Muscle layer of colon (tissue), 2 donors: ENCODE measurements at regions not wholly inside any gene's neighbourhood (a gene's known extent, or its start where the extent isn't known, plus 50 kb on each side); places are given as distances from the start of the nearest gene placed in this dataset.

Experiments used
- H3K27ac ChIP-seq: one replicate; pipeline ENCODE4 v1.7.0; 2013; ENCODE audit warnings: low read depth, mild to moderate bottlenecking, low read length, moderate library complexity
- H3K27me3 ChIP-seq, 2 donors: one replicate each; pipeline ENCODE4 v1.7.0; 2013; ENCODE audit warnings: low read length in 2 of 2, mild to moderate bottlenecking in 2 of 2; ENCODE audit not compliant: insufficient read depth in 2 of 2, control insufficient read depth in 1 of 2
- H3K36me3 ChIP-seq: one replicate; pipeline ENCODE4 v1.7.0; 2013; ENCODE audit warnings: mild to moderate bottlenecking, low read length; ENCODE audit not compliant: insufficient read depth
- H3K4me1 ChIP-seq: one replicate; pipeline ENCODE4 v1.7.0; 2013; ENCODE audit warnings: mild to moderate bottlenecking, low read length; ENCODE audit not compliant: insufficient read depth
- H3K4me3 ChIP-seq, 2 donors: one replicate each; pipeline ENCODE4 v1.7.0; 2013; ENCODE audit warnings: low read length in 2 of 2, low read depth in 1 of 2, mild to moderate bottlenecking in 1 of 2, moderate library complexity in 1 of 2
- H3K9ac ChIP-seq: one replicate; pipeline ENCODE4 v1.7.0; 2013; ENCODE audit warnings: low read length
- H3K9me3 ChIP-seq: one replicate; pipeline ENCODE4 v1.7.0; 2013; ENCODE audit warnings: mild to moderate bottlenecking, low read length
- donor health status: abdominal sarcoma.
- donor health status: Adenocarcinoma of cecum.

DNA sequence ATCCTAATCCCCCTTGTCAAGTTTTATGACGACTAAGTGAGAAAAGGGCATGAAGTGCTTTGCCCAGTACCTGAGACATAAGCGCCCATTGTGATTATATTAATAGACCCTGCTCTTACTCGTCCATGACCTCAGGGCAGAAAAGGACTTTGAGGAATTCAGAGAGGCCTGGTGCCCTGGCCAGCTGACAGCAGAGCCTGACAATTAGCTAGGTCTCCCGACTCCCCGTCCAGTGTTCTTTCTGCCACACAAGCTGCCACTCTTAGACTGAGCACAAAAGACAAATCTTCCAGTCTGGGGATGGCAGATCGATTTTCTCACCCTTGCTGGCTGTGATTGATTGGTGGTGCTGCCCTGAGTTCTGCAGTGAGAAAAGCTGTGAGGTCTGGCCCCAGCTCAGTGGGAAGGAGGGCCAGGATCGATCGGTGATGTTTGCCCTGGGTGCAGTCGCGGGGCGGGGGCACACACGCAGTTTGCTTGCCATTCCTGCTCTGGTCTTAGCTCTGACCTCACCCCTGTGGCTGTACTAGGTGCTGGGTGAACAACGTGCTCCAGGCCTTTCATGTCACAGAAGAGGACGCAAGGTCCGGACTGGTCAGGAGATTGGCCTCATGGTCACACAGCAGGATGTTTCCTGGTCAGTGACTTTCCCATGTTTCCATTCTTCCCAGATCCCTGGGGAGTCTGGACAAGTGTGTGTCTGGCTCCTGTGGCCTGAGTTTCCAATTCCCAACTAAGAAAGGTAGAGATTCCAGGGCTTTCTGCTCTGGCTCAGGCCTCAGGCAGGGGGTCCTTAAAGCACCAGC is 67.4 kb upstream of the TLE3 start:
- H3K9ac ChIP-seq, result no peak overlapping the region
- H3K4me1 ChIP-seq, result peaks cover 36% of the 10 kb centered on the region
- H3K27me3 ChIP-seq, result no peaks in the 10 kb centered on the region
- H3K36me3 ChIP-seq, result no peaks in the 10 kb centered on the region
- H3K27ac ChIP-seq, result peak overlapping the region; percentile 2
- H3K4me3 ChIP-seq, result no peak overlapping the region
- no peaks in the 10 kb centered on the region for H3K9me3 ChIP-seq

GRCh38 chr15:70164156-70164900 is 66.6 kb upstream of the TLE3 start:
- no peak overlapping the region for H3K4me3 ChIP-seq
- no peak overlapping the region for H3K27ac ChIP-seq
- H3K4me1 ChIP-seq, result peaks cover 36% of the 10 kb centered on the region

DNA sequence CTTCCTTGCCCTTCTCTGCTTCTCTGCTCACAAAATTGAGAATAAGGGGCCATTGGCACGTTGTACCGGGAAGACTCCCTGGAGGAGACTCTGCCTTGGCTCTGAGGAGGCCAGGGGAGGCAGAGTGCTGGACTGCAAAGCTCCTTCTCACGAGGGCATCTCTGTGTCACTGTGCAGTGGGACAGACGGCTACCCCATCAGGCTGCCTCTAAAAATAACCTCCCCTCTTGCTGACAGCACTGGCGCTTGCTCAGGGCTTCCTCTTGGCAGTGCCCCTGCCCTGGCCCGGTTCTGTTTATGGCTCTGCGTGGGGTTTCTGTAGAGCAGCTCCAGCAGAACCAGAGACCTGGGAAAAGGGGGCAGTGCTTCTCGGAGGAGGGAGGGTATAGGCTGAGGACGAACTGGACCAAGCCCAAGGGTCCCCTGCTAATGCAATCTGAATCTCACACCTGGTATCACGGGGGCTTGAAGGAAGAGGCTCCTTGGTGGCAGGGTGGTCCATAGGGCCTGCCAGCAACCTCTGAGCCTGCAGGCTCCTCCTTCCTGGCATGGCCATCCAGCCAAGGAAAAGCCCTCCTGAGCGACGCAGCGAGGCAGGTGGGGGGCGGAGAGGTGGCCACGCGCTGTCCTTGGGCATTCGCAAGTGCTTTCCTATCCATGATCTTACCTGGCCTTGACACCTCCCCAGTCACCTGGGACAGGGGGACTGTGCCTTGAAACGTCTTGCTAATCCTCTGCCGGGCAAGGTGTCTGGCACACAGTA is 63.3 kb upstream of the TLE3 start:
- no peak overlapping the region for H3K27ac ChIP-seq
- H3K9ac ChIP-seq, result no peak overlapping the region
- H3K9me3 ChIP-seq, result no peaks in the 10 kb centered on the region
- no peaks in the 10 kb centered on the region for H3K36me3 ChIP-seq
- no peaks in the 10 kb centered on the region for H3K27me3 ChIP-seq
- H3K4me3 ChIP-seq, result no peak overlapping the region
- H3K4me1 ChIP-seq, result peaks cover 42% of the 10 kb centered on the region

More at GRCh38 chr15:70164156-70164900, 66.6 kb upstream of the TLE3 start:
- Histone ChIP-seq H3K27me3 (no peaks in the 10 kb centered on the region), H3K9ac (no peak overlapping the region), H3K9me3 (no peaks in the 10 kb centered on the region), H3K36me3 (no peaks in the 10 kb centered on the region)

GRCh38 chr15:70160267-70160666 is 62.5 kb upstream of the TLE3 start:
- Histone ChIP-seq H3K27ac (no peak overlapping the region), H3K9me3 (no peaks in the 10 kb centered on the region), H3K4me1 (peaks cover 42% of the 10 kb centered on the region), H3K9ac (no peak overlapping the region), H3K36me3 (no peaks in the 10 kb centered on the region), H3K27me3 (no peaks in the 10 kb centered on the region), H3K4me3 (no peak overlapping the region)

GRCh38 chr15:70159713-70160009 is 61.9 kb upstream of the TLE3 start:
- Histone ChIP-seq H3K27me3 (no peaks in the 10 kb centered on the region), H3K9ac (no peak overlapping the region), H3K4me1 (peaks cover 42% of the 10 kb centered on the region), H3K4me3 (no peak overlapping the region), H3K27ac (no peak overlapping the region), H3K36me3 (no peaks in the 10 kb centered on the region), H3K9me3 (no peaks in the 10 kb centered on the region)

- no peak overlapping the region for H3K4me3 ChIP-seq
- H3K9ac ChIP-seq, result no peak overlapping the region
- no peaks in the 10 kb centered on the region for H3K27me3 ChIP-seq
- no peak overlapping the region for H3K27ac ChIP-seq
- peaks cover 46% of the 10 kb centered on the region for H3K4me1 ChIP-seq
- H3K36me3 ChIP-seq, result no peaks in the 10 kb centered on the region
- no peaks in the 10 kb centered on the region for H3K9me3 ChIP-seq
Observed at GRCh38 chr15:70159001-70159712, 61.4 kb upstream of the TLE3 start.

- H3K27me3 ChIP-seq, result no peaks in the 10 kb centered on the region
- no peak overlapping the region for H3K9ac ChIP-seq
- H3K36me3 ChIP-seq, result no peaks in the 10 kb centered on the region
- H3K4me3 ChIP-seq, result no peak overlapping the region
- peaks cover 53% of the 10 kb centered on the region for H3K4me1 ChIP-seq
- H3K9me3 ChIP-seq, result no peaks in the 10 kb centered on the region
- no peak overlapping the region for H3K27ac ChIP-seq
Observed at GRCh38 chr15:70158309-70159000, 60.7 kb upstream of the TLE3 start.

DNA sequence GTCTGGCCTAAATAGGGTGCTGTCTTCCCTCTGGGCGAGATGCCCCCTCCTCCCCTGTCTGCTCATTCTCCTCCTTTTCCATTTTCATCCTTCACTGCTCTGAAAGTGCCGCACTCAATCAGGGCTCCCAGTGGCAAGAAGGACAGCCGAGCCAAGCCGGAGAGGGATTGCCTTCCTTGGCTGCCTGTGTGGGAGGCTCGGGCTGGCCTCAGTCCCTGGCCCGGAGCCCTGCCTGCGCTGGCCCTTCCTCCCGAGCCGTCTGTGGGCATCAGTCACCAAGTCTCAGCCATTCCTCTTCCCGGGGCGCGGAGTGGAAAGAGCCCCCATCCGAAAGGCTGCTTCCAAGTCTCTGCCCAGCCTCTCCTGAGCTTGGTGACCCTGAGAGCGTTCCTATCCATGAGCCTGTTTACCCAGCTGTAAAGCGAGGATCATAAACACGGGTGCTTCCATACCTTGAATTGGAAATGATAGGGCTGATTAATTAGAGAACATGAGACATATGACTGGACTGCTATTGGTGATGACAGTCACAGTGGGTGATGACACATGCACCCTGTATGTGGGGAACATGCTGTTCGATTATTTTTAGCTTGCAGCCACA is 59.1 kb upstream of the TLE3 start:
- Histone ChIP-seq H3K4me1 (peaks cover 64% of the 10 kb centered on the region), H3K9ac (no peak overlapping the region), H3K27ac (peak overlapping the region; percentile 85), H3K4me3 (no peak overlapping the region), H3K27me3 (no peaks in the 10 kb centered on the region), H3K36me3 (no peaks in the 10 kb centered on the region), H3K9me3 (no peaks in the 10 kb centered on the region)

GRCh38 chr15:70154718-70155347 is 57.1 kb upstream of the TLE3 start:
- Histone ChIP-seq H3K36me3 (no peaks in the 10 kb centered on the region), H3K27ac (peak overlapping the region; percentile 85), H3K27me3 (no peaks in the 10 kb centered on the region), H3K4me1 (peaks cover 57% of the 10 kb centered on the region), H3K9ac (no peak overlapping the region), H3K9me3 (no peaks in the 10 kb centered on the region), H3K4me3 (peak overlapping the region in 1 of 2 donors; percentile 12)
